DMS79 (cell line): ENCODE measurements at regions not wholly inside any gene's neighbourhood (a gene's known extent, or its start where the extent isn't known, plus 50 kb on each side); places are given as distances from the start of the nearest gene placed in this dataset.

Source experiments
- DNase-seq: peaks from one replicate; lab custom pipeline; 2025; lab: John Stamatoyannopoulos, UW

- no peak for DNase-seq
Observed at GRCh38 chr5:173763410-173763809, 124.7 kb upstream of the CPEB4 start.

GRCh38 chr5:173764332-173765028 is 123.7 kb upstream of the CPEB4 start:
- no peak for DNase-seq

- no peak for DNase-seq
Observed at GRCh38 chr5:173765029-173765644, 123.0 kb upstream of the CPEB4 start.

GRCh38 chr5:173765661-173766060 is 122.5 kb upstream of the CPEB4 start:
- no peak for DNase-seq

GRCh38 chr5:173767574-173768266 is 120.4 kb upstream of the CPEB4 start:
- DNase-seq = no peak

GRCh38 chr5:173768267-173768806 is 119.8 kb upstream of the CPEB4 start:
- DNase-seq = no peak

GRCh38 chr5:173768891-173769290 is 119.3 kb upstream of the CPEB4 start:
- no peak for DNase-seq

GRCh38 chr5:173770637-173771036 is 117.5 kb upstream of the CPEB4 start:
- DNase-seq = no peak

GRCh38 chr5:173771121-173771724 is 116.9 kb upstream of the CPEB4 start:
- no peak for DNase-seq

- no peak for DNase-seq
Observed at GRCh38 chr5:173771725-173772383, 116.3 kb upstream of the CPEB4 start.

- no peak for DNase-seq
Observed at GRCh38 chr5:173772384-173773059, 115.6 kb upstream of the CPEB4 start.

- DNase-seq = no peak
Observed at GRCh38 chr5:173774271-173774761, 113.8 kb upstream of the CPEB4 start.

- DNase-seq = no peak
Observed at GRCh38 chr5:173775261-173776197, 112.6 kb upstream of the CPEB4 start.

- DNase-seq = no peak
Observed at GRCh38 chr5:173777149-173777548, 111.0 kb upstream of the CPEB4 start.

- DNase-seq = no peak
Observed at GRCh38 chr5:173777674-173778073, 110.5 kb upstream of the CPEB4 start.

- DNase-seq = no peak
Observed at GRCh38 chr5:173778152-173778782, 109.9 kb upstream of the CPEB4 start.

- no peak for DNase-seq
Observed at GRCh38 chr5:173778784-173779304, 109.3 kb upstream of the CPEB4 start.

- no peak for DNase-seq
Observed at GRCh38 chr5:173780235-173781234, 107.6 kb upstream of the CPEB4 start.
